ENCODE measurements at regions not wholly inside any gene's neighbourhood (a gene's known extent, or its start where the extent isn't known, plus 50 kb on each side); places are given as distances from the start of the nearest gene placed in this dataset.

- TF ChIP-seq CTCF (IDR thresholded peaks at IDR 0.05) (no peak), POLR2A (IDR thresholded peaks at IDR 0.05; ENCODE audit: low read depth) (no peak), POLR2AphosphoS5 (IDR thresholded peaks at IDR 0.05) (no peak), EP300 (IDR thresholded peaks at IDR 0.05) (no peak)
Observed at GRCh38 chr3:76815561-76815960, 224.3 kb upstream of the ROBO2 start.

Data from esophagus muscularis mucosa (tissue), 4 donors.